OCI-LY1 (cell line): ENCODE measurements at regions not wholly inside any gene's neighbourhood (a gene's known extent, or its start where the extent isn't known, plus 50 kb on each side); places are given as distances from the start of the nearest gene placed in this dataset.
"Not testable (repeated sequence)": the region's sequence is repeated elsewhere in the genome, so short reads cannot be mapped to it uniquely, and the experiment has no call there.

Experiments
- H2AFZ ChIP-seq: fragments of 200-600 bp; sonication (generic), shearing (Covaris generic); 2 replicates; pipeline ENCODE4 v1.6.0; 2014; ENCODE audit warnings: antibody characterized with exemption, mild to moderate bottlenecking, low read length
- H3F3A ChIP-seq: fragments of 200-600 bp; sonication (generic), shearing (Covaris generic); 2 replicates; pipeline ENCODE4 v1.6.0; 2014; ENCODE audit warnings: mild to moderate bottlenecking, antibody characterized with exemption, low read length, moderate library complexity; ENCODE audit not compliant: insufficient read depth
- H3K27ac ChIP-seq: fragments of 200-600 bp; sonication (generic); 2 replicates; pipeline ENCODE4 v1.5.1; 2014; ENCODE audit warnings: low read length, mixed run types, mild to moderate bottlenecking, low read depth; ENCODE audit not compliant: poor library complexity, severe bottlenecking
- H3K27me3 ChIP-seq: fragments of 200-600 bp; sonication (generic); 2 replicates; pipeline ENCODE4 v1.6.0; 2014; ENCODE audit warnings: antibody characterized with exemption, mild to moderate bottlenecking, low read length, moderate library complexity; ENCODE audit not compliant: insufficient read depth
- H3K36me3 ChIP-seq: fragments of 200-600 bp; sonication (generic); 2 replicates; pipeline ENCODE4 v1.6.1; 2014; ENCODE audit warnings: mild to moderate bottlenecking, antibody characterized with exemption, low read length, moderate library complexity, mixed read lengths; ENCODE audit not compliant: insufficient read depth
- H3K4me1 ChIP-seq: fragments of 200-600 bp; sonication (generic); 2 replicates; pipeline ENCODE4 v1.5.1; 2014; ENCODE audit warnings: mild to moderate bottlenecking, low read length, moderate library complexity; ENCODE audit not compliant: insufficient read depth, severe bottlenecking
- H3K4me2 ChIP-seq: fragments of 200-600 bp; sonication (generic), shearing (Covaris generic); 2 replicates; pipeline ENCODE4 v1.6.1; 2014; ENCODE audit warnings: low read length
- H3K4me3 ChIP-seq: fragments of 200-600 bp; sonication (generic); 2 replicates; pipeline ENCODE4 v1.5.1; 2014; ENCODE audit warnings: low read length, low read depth, mild to moderate bottlenecking, mixed read lengths; ENCODE audit not compliant: poor library complexity, severe bottlenecking
- H3K79me2 ChIP-seq: fragments of 200-600 bp; shearing (Covaris generic); 2 replicates; pipeline ENCODE4 v1.6.1; 2016; ENCODE audit warnings: mixed run types, low read length, mixed read lengths; ENCODE audit not compliant: insufficient read depth
- H3K9ac ChIP-seq: fragments of 200-600 bp; sonication (generic), shearing (Covaris generic); 2 replicates; pipeline ENCODE4 v1.6.1; 2014; ENCODE audit warnings: mild to moderate bottlenecking, low read length, mixed read lengths
- H3K9me2 ChIP-seq: fragments of 200-600 bp; sonication (generic), shearing (Covaris generic); 2 replicates; pipeline ENCODE4 v1.6.1; 2014; ENCODE audit warnings: low read depth, mild to moderate bottlenecking, low read length, mixed read lengths
- H3K9me3 ChIP-seq: fragments of 200-600 bp; shearing (Covaris generic); 2 replicates; pipeline ENCODE4 v1.6.1; 2014; ENCODE audit warnings: low read length, mixed read lengths
- H4K20me1 ChIP-seq: fragments of 200-600 bp; sonication (generic), shearing (Covaris generic); 2 replicates; pipeline ENCODE4 v1.6.0; 2016; ENCODE audit warnings: mild to moderate bottlenecking, low read length; ENCODE audit not compliant: insufficient read depth
- EZH2 ChIP-seq: fragments of 200-600 bp; sonication (generic), shearing (Covaris generic); IDR thresholded peaks from 2 replicates; pipeline ENCODE4 v1.8.0; 2017; ENCODE audit warnings: borderline replicate concordance, mixed run types, mild to moderate bottlenecking, antibody characterized with exemption, low read length, moderate library complexity, mixed read lengths
- TF ChIP-seq, protein P1 (sequence below): fragments of 200-600 bp; sonication (generic), shearing (Covaris generic); IDR thresholded peaks from 2 replicates; pipeline ENCODE4 v1.5.1; 2017; ENCODE audit warnings: mild to moderate bottlenecking, antibody characterized with exemption, low read length, moderate library complexity, mixed read lengths

GRCh38 chr2:67329951-67330350, 67.2 kb upstream of the ETAA1 start:
- Histone ChIP-seq H3K27me3 (no peaks in the 10 kb centered on the region), H3K79me2 (no peaks in the 10 kb centered on the region), H3K9ac (no peak overlapping the region), H3K4me2 (no peak overlapping the region), H3K9me3 (no peaks in the 10 kb centered on the region), H4K20me1 (no peaks in the 10 kb centered on the region), H3K36me3 (no peaks in the 10 kb centered on the region), H3K9me2 (no peaks in the 10 kb centered on the region), H3K4me3 (no peak overlapping the region), H3K4me1 (no peaks in the 10 kb centered on the region), H3F3A (no peaks in the 10 kb centered on the region), H2AFZ (no peak overlapping the region), H3K27ac (no peak overlapping the region)
- TF ChIP-seq, protein P1, sequence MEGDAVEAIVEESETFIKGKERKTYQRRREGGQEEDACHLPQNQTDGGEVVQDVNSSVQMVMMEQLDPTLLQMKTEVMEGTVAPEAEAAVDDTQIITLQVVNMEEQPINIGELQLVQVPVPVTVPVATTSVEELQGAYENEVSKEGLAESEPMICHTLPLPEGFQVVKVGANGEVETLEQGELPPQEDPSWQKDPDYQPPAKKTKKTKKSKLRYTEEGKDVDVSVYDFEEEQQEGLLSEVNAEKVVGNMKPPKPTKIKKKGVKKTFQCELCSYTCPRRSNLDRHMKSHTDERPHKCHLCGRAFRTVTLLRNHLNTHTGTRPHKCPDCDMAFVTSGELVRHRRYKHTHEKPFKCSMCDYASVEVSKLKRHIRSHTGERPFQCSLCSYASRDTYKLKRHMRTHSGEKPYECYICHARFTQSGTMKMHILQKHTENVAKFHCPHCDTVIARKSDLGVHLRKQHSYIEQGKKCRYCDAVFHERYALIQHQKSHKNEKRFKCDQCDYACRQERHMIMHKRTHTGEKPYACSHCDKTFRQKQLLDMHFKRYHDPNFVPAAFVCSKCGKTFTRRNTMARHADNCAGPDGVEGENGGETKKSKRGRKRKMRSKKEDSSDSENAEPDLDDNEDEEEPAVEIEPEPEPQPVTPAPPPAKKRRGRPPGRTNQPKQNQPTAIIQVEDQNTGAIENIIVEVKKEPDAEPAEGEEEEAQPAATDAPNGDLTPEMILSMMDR = no peak

DNA sequence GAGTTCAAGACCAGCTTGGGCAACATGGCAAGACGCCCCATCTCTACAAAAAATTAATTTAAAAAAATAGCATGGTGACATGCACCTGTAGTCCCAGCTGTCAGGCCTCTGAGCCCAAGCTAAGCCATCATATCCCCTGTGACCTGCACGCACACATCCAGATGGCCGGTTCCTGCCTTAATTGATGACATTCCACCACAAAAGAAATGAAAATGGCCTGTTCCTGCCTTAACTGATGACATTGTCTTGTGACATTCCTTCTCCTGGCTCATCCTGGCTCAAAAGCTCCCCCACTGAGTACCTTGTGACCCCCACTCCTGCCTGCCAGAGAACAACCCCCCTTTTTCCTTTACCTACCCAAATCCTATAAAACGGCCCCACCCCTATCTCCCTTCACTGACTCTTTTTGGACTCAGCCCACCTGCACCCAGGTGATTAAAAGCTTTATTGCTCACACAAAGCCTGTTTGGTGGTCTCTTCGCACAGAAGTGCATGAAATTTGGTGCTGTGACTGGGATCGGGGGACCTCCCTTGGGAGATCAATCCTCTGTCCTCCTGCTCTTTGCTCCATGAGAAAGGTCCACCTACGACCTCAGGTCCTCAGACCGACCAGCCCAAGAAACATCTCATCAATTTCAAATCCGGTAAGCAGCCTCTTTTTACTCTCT, 65.6 kb upstream of the ETAA1 start:
- H4K20me1 ChIP-seq, H2AFZ ChIP-seq, H3K27ac ChIP-seq, H3K79me2 ChIP-seq, H3K4me1 ChIP-seq, H3F3A ChIP-seq, H3K4me2 ChIP-seq, H3K4me3 ChIP-seq, H3K36me3 ChIP-seq, H3K9me3 ChIP-seq, H3K9me2 ChIP-seq, H3K27me3 ChIP-seq, H3K9ac ChIP-seq: not testable (repeated sequence)

DNA sequence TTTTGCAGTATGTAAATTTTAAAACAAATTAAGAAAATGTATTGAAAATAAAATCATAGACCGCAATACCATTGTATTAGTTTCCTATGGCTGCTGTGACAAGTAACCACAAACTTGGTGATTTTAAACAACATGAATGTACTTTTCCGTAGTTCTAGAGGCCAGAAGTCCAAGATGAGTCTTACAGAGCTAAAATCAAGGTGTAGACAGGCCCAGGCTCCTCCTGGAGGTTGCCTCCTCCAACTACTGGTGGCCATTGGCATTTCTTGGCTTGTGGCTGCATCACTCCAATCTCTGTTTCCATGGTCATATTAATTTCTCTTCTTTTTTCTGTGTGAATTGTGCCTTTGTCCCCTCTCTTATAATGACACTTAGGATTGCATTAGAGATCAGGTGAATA, 59.2 kb upstream of the ETAA1 start:
- Histone ChIP-seq H3K4me3 (no peak overlapping the region), H3K27ac (no peak overlapping the region), H3K4me1 (no peaks in the 10 kb centered on the region), H3K36me3 (no peaks in the 10 kb centered on the region), H3K9me2 (no peaks in the 10 kb centered on the region), H4K20me1 (no peaks in the 10 kb centered on the region), H3K27me3 (no peaks in the 10 kb centered on the region), H3K4me2 (no peak overlapping the region), H2AFZ (no peak overlapping the region), H3K9me3 (no peaks in the 10 kb centered on the region), H3F3A (no peaks in the 10 kb centered on the region), H3K9ac (no peak overlapping the region), H3K79me2 (no peaks in the 10 kb centered on the region)
- TF ChIP-seq, protein P1 = no peak
- TF ChIP-seq EZH2 = no peak

GRCh38 chr2:67338601-67339233, 58.4 kb upstream of the ETAA1 start:
- TF ChIP-seq, protein P1 = no peak
- TF ChIP-seq EZH2 = no peak
- Histone ChIP-seq H3K9me2 (no peaks in the 10 kb centered on the region), H3F3A (no peaks in the 10 kb centered on the region), H3K79me2 (no peaks in the 10 kb centered on the region), H2AFZ (no peak overlapping the region), H3K4me2 (no peak overlapping the region), H3K36me3 (no peaks in the 10 kb centered on the region), H3K27me3 (no peaks in the 10 kb centered on the region), H3K27ac (no peak overlapping the region), H3K9ac (no peak overlapping the region), H3K4me1 (no peaks in the 10 kb centered on the region), H3K9me3 (no peaks in the 10 kb centered on the region), H4K20me1 (no peaks in the 10 kb centered on the region), H3K4me3 (no peak overlapping the region)
